ENCODE measurements at regions not wholly inside any gene's neighbourhood (a gene's known extent, or its start where the extent isn't known, plus 50 kb on each side); places are given as distances from the start of the nearest gene placed in this dataset.

GRCh38 chr12:75818863-75819262 lies 212.7 kb downstream of the PHLDA1 start:
- H3K4me1 ChIP-seq (ENCODE audit: control insufficient read depth, insufficient read depth, low read length) = peaks cover 28% of the 10 kb centered on the region
- no peaks in the 10 kb centered on the region for H3K9me3 ChIP-seq (ENCODE audit: control insufficient read depth in 2 of 2, low read length in 2 of 2)
- H3K4me3 ChIP-seq (ENCODE audit: low read length in 2 of 2) = no peak overlapping the region
- no peaks in the 10 kb centered on the region for H3K27me3 ChIP-seq (ENCODE audit: control insufficient read depth in 1 of 2, insufficient read depth in 2 of 2, low read length in 2 of 2)
- H3K36me3 ChIP-seq (ENCODE audit: control insufficient read depth in 2 of 2, insufficient read depth in 2 of 2, low read length in 2 of 2) = no peaks in the 10 kb centered on the region
- no peak overlapping the region for H3K9ac ChIP-seq (ENCODE audit: low read length in 2 of 2)
- no peak overlapping the region for H3K27ac ChIP-seq (ENCODE audit: low read length)

- Histone ChIP-seq H3K9ac (ENCODE audit: low read length in 2 of 2) (no peak overlapping the region), H3K4me3 (ENCODE audit: low read length in 2 of 2) (no peak overlapping the region), H3K27me3 (ENCODE audit: control insufficient read depth in 1 of 2, insufficient read depth in 2 of 2, low read length in 2 of 2) (no peaks in the 10 kb centered on the region), H3K4me1 (ENCODE audit: control insufficient read depth, insufficient read depth, low read length) (peaks cover 29% of the 10 kb centered on the region), H3K36me3 (ENCODE audit: control insufficient read depth in 2 of 2, insufficient read depth in 2 of 2, low read length in 2 of 2) (no peaks in the 10 kb centered on the region), H3K9me3 (ENCODE audit: control insufficient read depth in 2 of 2, low read length in 2 of 2) (no peaks in the 10 kb centered on the region), H3K27ac (ENCODE audit: low read length) (no peak overlapping the region)
Observed at GRCh38 chr12:75816897-75817296, 214.7 kb downstream of the PHLDA1 start.

- Histone ChIP-seq H3K27me3 (ENCODE audit: control insufficient read depth in 1 of 2, insufficient read depth in 2 of 2, low read length in 2 of 2) (no peaks in the 10 kb centered on the region), H3K36me3 (ENCODE audit: control insufficient read depth in 2 of 2, insufficient read depth in 2 of 2, low read length in 2 of 2) (no peaks in the 10 kb centered on the region), H3K4me1 (ENCODE audit: control insufficient read depth, insufficient read depth, low read length) (peaks cover 29% of the 10 kb centered on the region), H3K27ac (ENCODE audit: low read length) (peak overlapping the region; percentile 76), H3K9me3 (ENCODE audit: control insufficient read depth in 2 of 2, low read length in 2 of 2) (no peaks in the 10 kb centered on the region), H3K4me3 (ENCODE audit: low read length in 2 of 2) (no peak overlapping the region), H3K9ac (ENCODE audit: low read length in 2 of 2) (no peak overlapping the region)
Observed at GRCh38 chr12:75815756-75816155, 215.8 kb downstream of the PHLDA1 start.

GRCh38 chr12:75814851-75815754 lies 216.5 kb downstream of the PHLDA1 start:
- H3K4me1 ChIP-seq (ENCODE audit: control insufficient read depth, insufficient read depth, low read length) = peaks cover 23% of the 10 kb centered on the region
- peak overlapping the region; percentile 76 for H3K27ac ChIP-seq (ENCODE audit: low read length)

GRCh38 chr12:75813072-75813471 lies 218.5 kb downstream of the PHLDA1 start:
- Histone ChIP-seq H3K36me3 (ENCODE audit: control insufficient read depth in 2 of 2, insufficient read depth in 2 of 2, low read length in 2 of 2) (no peaks in the 10 kb centered on the region), H3K9ac (ENCODE audit: low read length in 2 of 2) (no peak overlapping the region), H3K27ac (ENCODE audit: low read length) (no peak overlapping the region), H3K27me3 (ENCODE audit: control insufficient read depth in 1 of 2, insufficient read depth in 2 of 2, low read length in 2 of 2) (no peaks in the 10 kb centered on the region), H3K4me3 (ENCODE audit: low read length in 2 of 2) (no peak overlapping the region), H3K9me3 (ENCODE audit: control insufficient read depth in 2 of 2, low read length in 2 of 2) (no peaks in the 10 kb centered on the region), H3K4me1 (ENCODE audit: control insufficient read depth, insufficient read depth, low read length) (peaks cover 22% of the 10 kb centered on the region)

More at GRCh38 chr12:75814851-75815754, 216.5 kb downstream of the PHLDA1 start:
- Histone ChIP-seq H3K27me3 (ENCODE audit: control insufficient read depth in 1 of 2, insufficient read depth in 2 of 2, low read length in 2 of 2) (no peaks in the 10 kb centered on the region), H3K9me3 (ENCODE audit: control insufficient read depth in 2 of 2, low read length in 2 of 2) (no peaks in the 10 kb centered on the region), H3K36me3 (ENCODE audit: control insufficient read depth in 2 of 2, insufficient read depth in 2 of 2, low read length in 2 of 2) (no peaks in the 10 kb centered on the region), H3K4me3 (ENCODE audit: low read length in 2 of 2) (no peak overlapping the region), H3K9ac (ENCODE audit: low read length in 2 of 2) (no peak overlapping the region)

GRCh38 chr12:75812271-75813018 lies 219.1 kb downstream of the PHLDA1 start:
- Histone ChIP-seq H3K27me3 (ENCODE audit: control insufficient read depth in 1 of 2, insufficient read depth in 2 of 2, low read length in 2 of 2) (no peaks in the 10 kb centered on the region), H3K27ac (ENCODE audit: low read length) (no peak overlapping the region), H3K4me1 (ENCODE audit: control insufficient read depth, insufficient read depth, low read length) (peaks cover 22% of the 10 kb centered on the region), H3K9me3 (ENCODE audit: control insufficient read depth in 2 of 2, low read length in 2 of 2) (no peaks in the 10 kb centered on the region), H3K4me3 (ENCODE audit: low read length in 2 of 2) (peak overlapping the region in 1 of 2 donors; percentile 17), H3K36me3 (ENCODE audit: control insufficient read depth in 2 of 2, insufficient read depth in 2 of 2, low read length in 2 of 2) (no peaks in the 10 kb centered on the region), H3K9ac (ENCODE audit: low read length in 2 of 2) (no peak overlapping the region)

- Histone ChIP-seq H3K4me3 (ENCODE audit: low read length in 2 of 2) (no peak overlapping the region), H3K36me3 (ENCODE audit: control insufficient read depth in 2 of 2, insufficient read depth in 2 of 2, low read length in 2 of 2) (no peaks in the 10 kb centered on the region), H3K4me1 (ENCODE audit: control insufficient read depth, insufficient read depth, low read length) (peaks cover 10% of the 10 kb centered on the region), H3K9me3 (ENCODE audit: control insufficient read depth in 2 of 2, low read length in 2 of 2) (no peaks in the 10 kb centered on the region), H3K27ac (ENCODE audit: low read length) (no peak overlapping the region), H3K27me3 (ENCODE audit: control insufficient read depth in 1 of 2, insufficient read depth in 2 of 2, low read length in 2 of 2) (no peaks in the 10 kb centered on the region), H3K9ac (ENCODE audit: low read length in 2 of 2) (no peak overlapping the region)
Observed at GRCh38 chr12:75809746-75810145, 221.8 kb downstream of the PHLDA1 start.

- no peak overlapping the region for H3K9ac ChIP-seq (ENCODE audit: low read length in 2 of 2)
- no peak overlapping the region for H3K27ac ChIP-seq (ENCODE audit: low read length)
Observed at GRCh38 chr12:75807494-75807893, 224.1 kb downstream of the PHLDA1 start.

GRCh38 chr12:75805905-75806304 lies 225.7 kb downstream of the PHLDA1 start:
- Histone ChIP-seq H3K4me3 (ENCODE audit: low read length in 2 of 2) (no peak overlapping the region), H3K9me3 (ENCODE audit: control insufficient read depth in 2 of 2, low read length in 2 of 2) (no peaks in the 10 kb centered on the region), H3K27me3 (ENCODE audit: control insufficient read depth in 1 of 2, insufficient read depth in 2 of 2, low read length in 2 of 2) (no peaks in the 10 kb centered on the region), H3K27ac (ENCODE audit: low read length) (no peak overlapping the region), H3K36me3 (ENCODE audit: control insufficient read depth in 2 of 2, insufficient read depth in 2 of 2, low read length in 2 of 2) (no peaks in the 10 kb centered on the region), H3K9ac (ENCODE audit: low read length in 2 of 2) (no peak overlapping the region), H3K4me1 (ENCODE audit: control insufficient read depth, insufficient read depth, low read length) (no peaks in the 10 kb centered on the region)

More at GRCh38 chr12:75807494-75807893, 224.1 kb downstream of the PHLDA1 start:
- no peaks in the 10 kb centered on the region for H3K9me3 ChIP-seq (ENCODE audit: control insufficient read depth in 2 of 2, low read length in 2 of 2)
- no peak overlapping the region for H3K4me3 ChIP-seq (ENCODE audit: low read length in 2 of 2)
- H3K27me3 ChIP-seq (ENCODE audit: control insufficient read depth in 1 of 2, insufficient read depth in 2 of 2, low read length in 2 of 2) = no peaks in the 10 kb centered on the region
- H3K36me3 ChIP-seq (ENCODE audit: control insufficient read depth in 2 of 2, insufficient read depth in 2 of 2, low read length in 2 of 2) = no peaks in the 10 kb centered on the region
- peaks cover under 1% of the 10 kb centered on the region for H3K4me1 ChIP-seq (ENCODE audit: control insufficient read depth, insufficient read depth, low read length)

- no peaks in the 10 kb centered on the region for H3K4me1 ChIP-seq (ENCODE audit: control insufficient read depth, insufficient read depth, low read length)
- H3K27me3 ChIP-seq (ENCODE audit: control insufficient read depth in 1 of 2, insufficient read depth in 2 of 2, low read length in 2 of 2) = no peaks in the 10 kb centered on the region
- H3K27ac ChIP-seq (ENCODE audit: low read length) = no peak overlapping the region
- no peak overlapping the region for H3K4me3 ChIP-seq (ENCODE audit: low read length in 2 of 2)
- H3K9ac ChIP-seq (ENCODE audit: low read length in 2 of 2) = no peak overlapping the region
- H3K9me3 ChIP-seq (ENCODE audit: control insufficient read depth in 2 of 2, low read length in 2 of 2) = no peaks in the 10 kb centered on the region
- H3K36me3 ChIP-seq (ENCODE audit: control insufficient read depth in 2 of 2, insufficient read depth in 2 of 2, low read length in 2 of 2) = no peaks in the 10 kb centered on the region
Observed at GRCh38 chr12:75805320-75805719, 226.3 kb downstream of the PHLDA1 start.
